Fibroblast of mammary gland (primary cell): ENCODE measurements at regions not wholly inside any gene's neighbourhood (a gene's known extent, or its start where the extent isn't known, plus 50 kb on each side); places are given as distances from the start of the nearest gene placed in this dataset.

Experiments used
- DNase-seq: peaks from one replicate; pipeline ENCODE4 v3.0.0-alpha.2; 2010; ENCODE audit warnings: low read depth
- H3K4me3 ChIP-seq: 2 replicates; pipeline ENCODE4 v1.5.1; 2011; ENCODE audit warnings: low read depth, mild to moderate bottlenecking, low read length, moderate library complexity; ENCODE audit not compliant: control insufficient read depth
- TF ChIP-seq, protein P1 (sequence below): conservative IDR thresholded peaks from 2 replicates; pipeline ENCODE4 v1.5.1; 2011; ENCODE audit warnings: low read depth, low read length, inconsistent platforms; ENCODE audit not compliant: control insufficient read depth, insufficient read depth

DNA sequence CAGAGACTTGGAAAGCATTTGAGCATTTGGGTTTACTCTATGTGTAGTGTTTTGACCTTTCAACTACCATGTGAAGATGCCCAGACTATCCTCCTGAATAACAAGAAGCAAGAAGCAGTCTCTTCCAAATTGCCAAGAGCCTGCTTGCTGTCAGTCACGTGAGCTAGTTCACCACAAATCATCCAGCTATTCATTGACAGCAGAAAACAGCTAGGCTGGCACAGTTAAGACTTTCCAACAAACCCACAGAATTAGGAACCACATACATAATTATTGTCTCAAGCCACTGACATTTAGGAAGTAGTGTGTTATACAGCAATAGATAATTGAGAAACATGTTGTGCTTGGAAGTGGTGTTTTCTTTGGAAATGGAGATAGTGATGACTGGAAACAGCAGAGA, 1652.0 kb downstream of the NCAM2 start:
- DNase-seq, result no peak
- no peak overlapping the region for H3K4me3 ChIP-seq
- TF ChIP-seq, protein P1, sequence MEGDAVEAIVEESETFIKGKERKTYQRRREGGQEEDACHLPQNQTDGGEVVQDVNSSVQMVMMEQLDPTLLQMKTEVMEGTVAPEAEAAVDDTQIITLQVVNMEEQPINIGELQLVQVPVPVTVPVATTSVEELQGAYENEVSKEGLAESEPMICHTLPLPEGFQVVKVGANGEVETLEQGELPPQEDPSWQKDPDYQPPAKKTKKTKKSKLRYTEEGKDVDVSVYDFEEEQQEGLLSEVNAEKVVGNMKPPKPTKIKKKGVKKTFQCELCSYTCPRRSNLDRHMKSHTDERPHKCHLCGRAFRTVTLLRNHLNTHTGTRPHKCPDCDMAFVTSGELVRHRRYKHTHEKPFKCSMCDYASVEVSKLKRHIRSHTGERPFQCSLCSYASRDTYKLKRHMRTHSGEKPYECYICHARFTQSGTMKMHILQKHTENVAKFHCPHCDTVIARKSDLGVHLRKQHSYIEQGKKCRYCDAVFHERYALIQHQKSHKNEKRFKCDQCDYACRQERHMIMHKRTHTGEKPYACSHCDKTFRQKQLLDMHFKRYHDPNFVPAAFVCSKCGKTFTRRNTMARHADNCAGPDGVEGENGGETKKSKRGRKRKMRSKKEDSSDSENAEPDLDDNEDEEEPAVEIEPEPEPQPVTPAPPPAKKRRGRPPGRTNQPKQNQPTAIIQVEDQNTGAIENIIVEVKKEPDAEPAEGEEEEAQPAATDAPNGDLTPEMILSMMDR, result no peak

DNA sequence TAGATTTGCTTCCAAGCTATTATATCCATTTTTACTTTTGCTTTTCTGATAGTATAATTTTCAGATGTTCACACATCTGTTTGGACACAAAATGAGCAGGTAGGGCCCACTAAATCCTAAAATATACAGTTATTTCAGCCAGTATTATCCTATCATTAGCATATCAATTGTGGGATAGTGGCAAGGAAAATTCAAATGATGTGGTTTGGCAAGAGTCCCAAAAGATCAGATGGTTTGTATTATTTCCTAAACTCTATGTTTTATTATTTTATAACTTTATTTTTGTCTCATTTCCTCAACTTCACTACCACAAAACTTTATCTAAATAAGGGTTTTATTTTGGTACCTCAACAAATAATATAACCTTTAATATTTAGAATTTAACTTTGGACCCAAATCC, 1659.6 kb downstream of the NCAM2 start:
- no peak overlapping the region for H3K4me3 ChIP-seq
- DNase-seq, result no peak
- TF ChIP-seq, protein P1, result no peak

DNA sequence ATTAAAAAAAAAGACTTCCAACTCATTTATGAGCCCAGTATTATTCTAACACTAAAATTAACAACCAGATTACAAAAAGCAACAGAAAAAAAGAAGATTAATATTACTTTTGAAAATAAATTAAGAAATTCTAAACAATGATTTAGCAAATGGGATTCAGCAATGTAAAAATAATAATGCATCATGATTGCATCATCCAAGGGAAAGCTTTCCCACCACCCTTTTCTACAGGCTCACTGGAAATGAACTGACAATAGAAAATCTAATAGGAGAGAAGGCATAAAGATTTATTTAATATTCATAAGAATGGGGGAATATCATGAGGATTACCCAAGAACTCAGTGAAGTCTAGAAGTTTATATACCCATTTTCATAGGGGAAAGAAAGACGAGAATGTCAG, 1671.9 kb downstream of the NCAM2 start:
- TF ChIP-seq, protein P1, result no peak
- H3K4me3 ChIP-seq, result no peak overlapping the region
- DNase-seq, result no peak

DNA sequence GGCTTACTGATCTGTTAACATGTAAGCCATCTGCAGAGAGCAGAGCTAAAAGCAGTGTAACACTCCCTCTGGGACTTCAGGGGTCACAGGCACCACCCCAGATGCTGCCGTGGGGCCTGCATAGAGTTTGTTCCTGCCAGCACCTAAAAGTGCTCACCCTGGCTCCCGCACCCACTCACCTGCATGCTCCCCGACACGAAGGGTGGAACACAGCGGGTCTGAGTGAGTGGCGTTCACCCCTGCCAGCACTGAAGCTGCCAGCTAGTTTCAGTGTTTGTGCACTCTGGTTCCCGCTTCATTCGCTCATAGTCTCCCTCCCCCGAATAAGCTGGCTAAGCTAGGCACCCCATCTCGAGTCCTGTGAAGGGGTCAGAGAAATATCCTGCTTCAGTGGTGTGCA, 1681.0 kb downstream of the NCAM2 start:
- DNase-seq, result no peak
- no peak overlapping the region for H3K4me3 ChIP-seq
- TF ChIP-seq, protein P1, result no peak

DNA sequence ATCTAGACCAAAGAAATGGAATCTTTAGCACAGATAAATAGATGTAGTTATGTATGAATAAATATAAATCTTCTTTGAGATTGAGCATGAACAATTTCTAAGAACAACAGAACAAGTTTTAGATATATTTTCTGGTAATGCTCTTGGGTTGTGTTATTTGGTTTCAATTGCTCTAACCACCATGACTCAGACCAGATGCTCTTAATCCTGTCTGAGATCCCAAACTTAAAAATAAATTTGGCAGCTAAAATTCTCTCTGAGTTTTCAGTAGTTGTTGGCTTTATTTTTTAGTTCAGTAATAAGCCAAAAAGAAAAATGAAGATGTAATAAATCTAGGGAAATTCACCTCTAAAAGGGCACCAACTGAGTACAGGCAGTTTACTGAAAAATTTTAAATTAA, 1693.4 kb downstream of the NCAM2 start:
- TF ChIP-seq, protein P1, result no peak
- H3K4me3 ChIP-seq, result no peak overlapping the region
- no peak for DNase-seq

DNA sequence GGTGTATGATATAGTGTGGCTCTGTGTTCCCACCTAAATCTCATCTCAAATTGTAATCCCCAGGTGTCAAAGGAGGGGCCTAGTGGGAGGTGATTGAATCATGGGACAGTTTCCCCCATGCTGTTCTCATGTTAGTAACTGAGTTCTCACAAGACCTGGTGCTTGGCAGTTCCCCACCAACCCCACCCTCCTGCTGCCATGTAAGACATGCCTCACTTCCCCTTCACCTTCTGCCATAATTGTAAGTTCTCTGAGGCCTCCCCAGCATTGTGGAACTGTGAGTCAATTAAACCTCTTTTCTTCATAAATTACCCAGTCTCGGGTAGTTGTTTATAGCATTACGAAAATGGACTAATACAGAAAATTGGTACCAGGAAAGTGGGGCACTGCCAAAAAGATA, 1705.3 kb downstream of the NCAM2 start:
- TF ChIP-seq, protein P1, result no peak
- H3K4me3 ChIP-seq, result no peak overlapping the region

DNA sequence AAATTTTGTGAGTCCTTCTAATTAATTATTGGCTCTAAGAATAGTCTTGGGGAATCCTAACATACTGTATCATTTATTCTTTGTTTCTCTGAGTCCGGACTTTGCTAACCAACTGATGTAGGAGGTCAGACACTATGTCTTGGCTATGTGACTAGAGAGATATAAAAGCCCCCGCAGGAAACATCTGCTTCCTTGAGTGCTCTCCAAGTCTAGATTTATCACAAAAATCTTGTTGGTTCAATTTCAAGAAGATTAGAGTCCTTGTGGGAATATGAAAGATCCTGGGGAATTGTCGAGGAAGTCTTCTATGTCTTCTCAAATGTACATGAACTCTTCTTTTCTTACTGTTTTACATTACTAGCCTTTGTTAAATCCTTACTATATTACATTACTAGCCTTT, 1712.5 kb downstream of the NCAM2 start:
- H3K4me3 ChIP-seq, result no peak overlapping the region
- TF ChIP-seq, protein P1, result no peak
- DNase-seq, result no peak

More for the DNA sequence above, 1705.3 kb downstream of the NCAM2 start:
- no peak for DNase-seq
